GM19467 (cell line): ENCODE measurements at regions not wholly inside any gene's neighbourhood (a gene's known extent, or its start where the extent isn't known, plus 50 kb on each side); places are given as distances from the start of the nearest gene placed in this dataset.

Experiments used
- ATAC-seq: cut with Tn5 transposase; IDR thresholded peaks from one replicate; pipeline ENCODE4 v1.9.1; 2021; ENCODE audit warnings: mild to moderate bottlenecking, moderate library complexity; ENCODE audit not compliant: unreplicated experiment

DNA sequence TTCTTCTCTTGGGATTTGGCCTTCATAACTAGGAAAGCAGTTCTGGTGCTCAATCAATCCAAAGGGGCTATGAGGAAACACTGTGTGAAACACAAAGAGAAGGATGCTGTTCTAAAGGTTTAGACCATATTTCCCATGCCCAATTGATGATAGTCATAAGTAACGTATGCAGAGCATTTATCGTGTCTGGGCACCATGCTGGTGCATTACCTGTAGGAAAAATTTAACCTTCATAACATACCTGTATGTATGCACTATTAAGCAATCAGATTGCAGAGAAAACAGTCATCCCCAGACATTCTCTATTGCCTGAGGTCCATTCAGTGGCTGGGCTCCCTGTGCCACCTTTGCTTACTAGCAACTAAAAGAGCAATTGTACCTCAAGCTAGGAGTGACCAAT lies 381.4 kb downstream of the PLPP3 start:
- ATAC-seq, result no peak

DNA sequence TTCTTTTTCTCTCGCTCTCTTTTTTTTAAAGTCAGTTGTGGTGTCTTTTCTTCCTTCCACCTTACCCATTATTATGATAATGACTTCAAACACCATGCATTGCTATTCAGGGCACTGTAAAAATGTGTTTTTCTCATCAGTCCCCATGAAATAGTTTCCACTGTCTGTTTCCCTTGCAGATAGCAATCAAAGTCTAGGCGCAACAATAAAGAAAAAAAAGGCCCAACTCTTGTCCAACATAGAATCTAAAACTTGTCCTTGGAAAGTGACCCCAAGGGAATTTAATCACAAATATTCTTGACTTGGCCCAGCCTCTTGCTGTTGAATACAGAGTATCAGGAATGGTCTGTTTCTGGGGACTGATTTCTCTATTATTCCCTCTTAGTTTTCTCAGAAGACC lies 382.5 kb downstream of the PLPP3 start:
- ATAC-seq, result no peak

- ATAC-seq, result no peak
These were observed 384.6 kb downstream of the PLPP3 start for GRCh38 chr1:56194701-56195300.

GRCh38 chr1:56193656-56194055 lies 385.7 kb downstream of the PLPP3 start:
- no peak for ATAC-seq

DNA sequence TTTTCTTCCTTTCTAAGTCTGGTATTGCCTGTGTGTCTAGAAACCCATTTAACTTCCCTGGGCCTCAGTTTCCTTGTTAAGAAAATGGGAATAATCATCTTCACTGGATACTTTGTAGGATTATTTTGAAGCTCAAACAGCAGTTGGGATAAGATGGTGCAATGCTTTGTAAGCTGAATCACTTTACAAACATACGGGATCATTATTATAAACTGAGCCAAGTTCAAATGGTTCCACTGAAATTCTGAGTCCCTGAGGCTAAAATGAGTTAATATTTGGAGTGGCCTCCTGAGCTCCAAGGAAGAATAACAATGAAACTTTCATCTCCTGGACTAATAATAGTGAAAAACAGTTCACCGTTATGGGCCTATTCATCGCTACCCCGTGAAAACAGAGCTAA lies 388.0 kb downstream of the PLPP3 start:
- ATAC-seq, result no peak

GRCh38 chr1:56190806-56191365 lies 388.5 kb downstream of the PLPP3 start:
- ATAC-seq, result no peak

DNA sequence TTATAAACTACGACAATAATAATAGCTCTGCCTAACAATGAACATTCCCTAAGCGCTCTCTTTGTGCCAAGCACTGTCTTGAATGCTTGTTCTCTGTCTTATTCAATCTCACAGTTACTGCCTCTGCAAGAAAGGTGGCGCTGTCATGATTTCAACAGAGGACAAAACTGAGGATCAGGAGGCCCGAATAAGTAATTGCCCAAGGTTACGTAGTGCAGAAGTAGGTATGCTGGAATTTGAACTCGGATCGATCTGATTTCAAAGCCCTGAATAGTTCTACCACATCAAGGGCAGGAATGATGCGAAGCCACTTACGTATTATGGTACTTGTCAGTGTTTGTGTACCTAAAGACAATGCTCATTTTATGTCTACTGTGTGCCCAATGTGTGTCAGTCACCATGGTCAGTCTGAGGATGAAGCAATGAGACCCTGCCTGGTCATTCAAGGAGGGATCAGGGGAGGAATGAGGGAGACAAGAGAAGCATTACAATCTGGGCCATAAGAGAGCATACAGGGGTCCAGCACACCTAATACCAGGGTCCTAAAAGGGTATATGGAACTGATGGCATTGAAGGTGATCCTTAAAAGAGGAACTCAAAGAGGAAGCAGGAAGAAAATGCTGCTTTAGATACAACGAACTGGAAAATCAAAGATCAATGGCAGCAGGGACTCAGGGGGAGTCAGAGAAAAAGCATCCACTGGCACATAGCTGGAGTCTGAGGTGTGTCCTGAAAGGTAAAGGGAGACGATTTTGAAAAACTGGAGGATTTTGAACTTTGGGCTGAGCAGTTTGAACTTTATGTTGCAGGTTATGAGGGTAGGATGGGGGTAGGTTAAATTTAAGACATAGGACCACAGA lies 389.2 kb downstream of the PLPP3 start:
- no peak for ATAC-seq

GRCh38 chr1:56189454-56189853 lies 389.9 kb downstream of the PLPP3 start:
- no peak for ATAC-seq

GRCh38 chr1:56188855-56189254 lies 390.5 kb downstream of the PLPP3 start:
- ATAC-seq, result no peak

DNA sequence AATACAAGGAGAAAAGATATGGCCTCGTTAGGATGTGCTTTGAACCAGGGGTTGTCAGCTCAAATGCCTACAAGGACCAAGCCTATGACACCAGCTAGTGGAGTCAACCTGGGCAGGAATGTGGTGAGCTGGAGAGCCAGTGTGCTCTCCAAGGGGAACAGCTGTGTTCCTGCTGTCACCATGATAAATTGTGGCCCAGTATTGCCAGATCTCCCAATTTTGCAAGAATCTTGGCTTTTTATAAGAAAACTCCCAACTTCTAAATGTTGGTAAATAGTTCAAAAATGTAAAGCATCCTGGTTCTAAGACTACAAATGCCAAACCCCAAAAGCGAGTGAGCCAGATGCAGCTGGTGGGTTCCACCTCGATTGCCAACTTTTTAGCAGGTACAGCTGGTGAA lies 391.1 kb downstream of the PLPP3 start:
- no peak for ATAC-seq

DNA sequence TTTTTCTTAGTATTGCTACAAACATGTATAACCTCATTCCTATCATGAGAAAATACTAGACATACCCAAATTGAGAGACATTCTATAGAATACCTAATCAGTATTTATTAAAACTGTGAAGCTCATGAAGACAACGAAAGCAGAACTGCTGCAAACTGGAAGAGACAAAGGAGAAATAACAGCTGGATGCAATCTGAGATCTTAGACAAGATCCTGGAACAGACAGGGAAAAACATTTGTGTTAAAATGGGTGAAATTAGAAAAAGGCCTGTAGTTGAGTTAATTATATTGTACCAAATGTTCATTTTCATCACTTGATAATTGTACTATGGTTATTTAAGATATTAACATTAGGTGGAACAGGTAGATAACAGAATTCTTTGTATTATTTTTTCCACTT lies 392.0 kb downstream of the PLPP3 start:
- no peak for ATAC-seq

DNA sequence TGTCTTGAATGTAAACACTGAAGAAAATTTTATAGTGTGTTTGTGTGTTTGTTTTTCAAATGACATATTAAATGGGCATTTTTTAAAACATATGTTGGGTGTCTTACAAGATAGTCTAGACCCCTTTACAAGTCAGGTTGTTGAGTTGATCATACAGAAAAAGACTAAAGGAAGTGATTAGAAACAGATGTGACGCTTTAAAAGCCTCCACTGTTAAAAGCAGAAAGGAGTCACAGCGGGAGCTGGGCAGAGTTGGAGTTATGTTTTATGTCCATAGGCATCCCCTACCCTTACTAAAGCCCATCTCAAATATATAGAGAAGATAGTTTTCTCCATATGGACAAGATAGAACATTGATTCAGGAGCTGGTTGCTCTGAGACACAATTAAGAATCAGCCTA lies 393.9 kb downstream of the PLPP3 start:
- no peak for ATAC-seq

- no peak for ATAC-seq
These were observed 396.2 kb downstream of the PLPP3 start for GRCh38 chr1:56183151-56183550.

DNA sequence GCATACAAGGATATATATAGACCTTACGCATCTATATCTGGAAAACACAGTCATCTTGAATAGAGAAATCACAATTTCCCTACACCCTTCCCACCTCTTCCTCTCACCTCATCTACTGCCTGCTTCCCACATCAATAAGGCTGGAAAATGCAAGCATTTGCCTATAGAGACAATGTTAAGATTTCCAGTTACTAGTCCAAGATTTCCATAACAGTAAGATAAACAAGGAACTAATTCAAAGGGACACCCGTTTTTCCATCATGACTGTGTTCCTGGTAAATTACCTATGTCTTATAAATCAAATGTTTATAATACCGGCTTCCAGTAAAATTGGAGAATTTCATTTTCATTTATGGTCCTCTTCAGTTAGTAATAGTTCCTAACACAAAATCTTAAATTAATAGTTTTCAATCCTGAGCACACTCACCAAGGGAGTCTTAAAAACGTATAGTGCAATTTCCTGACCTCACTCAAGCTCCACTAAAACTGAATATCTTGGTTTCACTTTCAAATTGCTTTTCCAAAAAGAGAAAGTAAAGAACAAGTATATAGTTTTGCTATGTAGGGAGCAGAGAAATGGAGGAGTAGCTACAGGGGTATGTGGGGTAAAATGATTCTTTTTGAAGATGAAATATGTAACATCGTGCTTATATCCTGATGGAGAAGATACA lies 398.7 kb downstream of the PLPP3 start:
- ATAC-seq, result no peak

- no peak for ATAC-seq
These were observed 399.8 kb downstream of the PLPP3 start for GRCh38 chr1:56179543-56179942.

DNA sequence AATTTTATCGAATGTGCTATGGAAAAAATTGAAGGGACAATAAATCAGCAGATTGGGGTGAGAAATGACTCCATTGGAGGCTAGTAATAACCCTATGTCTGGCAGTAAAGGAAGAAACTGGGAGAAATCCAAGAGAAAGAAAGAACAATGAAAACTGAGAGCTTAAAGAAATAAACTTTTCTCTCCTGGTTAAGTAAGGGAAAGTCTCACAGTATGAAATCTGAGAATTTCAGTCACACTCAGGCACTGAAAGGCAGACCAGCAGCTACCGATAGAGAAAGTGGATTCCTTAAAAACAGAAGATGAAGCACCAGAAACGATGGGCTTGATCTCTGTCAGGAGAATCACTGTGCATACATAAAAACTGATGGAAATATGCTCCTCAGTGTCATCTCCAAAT lies 404.2 kb downstream of the PLPP3 start:
- ATAC-seq, result no peak

- ATAC-seq, result no peak
These were observed 405.0 kb downstream of the PLPP3 start for GRCh38 chr1:56174176-56174885.

GRCh38 chr1:56173736-56174135 lies 405.6 kb downstream of the PLPP3 start:
- no peak for ATAC-seq

GRCh38 chr1:56171670-56172069 lies 407.7 kb downstream of the PLPP3 start:
- no peak for ATAC-seq

- ATAC-seq, result no peak
These were observed 408.5 kb downstream of the PLPP3 start for GRCh38 chr1:56170784-56171320.

DNA sequence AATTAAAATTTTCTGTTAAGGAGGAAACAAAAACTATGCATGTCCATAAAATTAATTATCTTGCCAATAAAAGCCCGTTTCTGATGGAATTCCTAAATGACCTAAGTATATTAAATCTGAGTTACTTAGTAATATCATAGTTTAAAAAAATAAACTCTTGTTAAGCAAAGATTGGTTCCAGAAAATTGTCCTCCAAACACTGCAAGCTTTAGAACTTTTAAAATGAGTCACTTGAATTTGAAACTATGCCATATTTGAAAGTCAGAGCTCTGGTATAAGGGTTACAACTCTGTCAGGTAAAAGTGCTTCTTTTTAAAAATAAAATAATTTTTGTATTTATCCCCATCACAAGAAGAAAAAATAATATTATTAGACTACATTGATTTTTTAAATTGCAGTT lies 409.5 kb downstream of the PLPP3 start:
- ATAC-seq, result no peak
